K562 (cell line): ENCODE measurements at regions not wholly inside any gene's neighbourhood (a gene's known extent, or its start where the extent isn't known, plus 50 kb on each side); places are given as distances from the start of the nearest gene placed in this dataset.

Experiments
- ATAC-seq: fragments of 200-7000 bp; cut with Tn5 transposase; 3 replicates; pipeline ENCODE4 v1.9.1; 2020; ENCODE audit warnings: moderate library complexity
- BruUV-seq: library from RNA; stranded (reverse); fragments of 400-500 nt; replicated peaks from 2 replicates; lab custom pipeline; 2021; lab: Mats Ljungman, UMichigan
- CTCF ChIA-PET: fragments of 300-600 bp; formaldehyde crosslinking; extraction: SDS; loops from one replicate; lab custom pipeline; 2021; ENCODE audit warnings: low intra/inter-chr PET ratio; lab: Yijun Ruan, JAX
- POLR2A ChIA-PET: fragments of 300-600, 350-650 bp; sonication (Branson Sonifier 250); formaldehyde crosslinking; extraction: SDS; loops from one replicate; lab custom pipeline; 2021; ENCODE audit warnings: antibody characterized with exemption, inconsistent platforms; lab: Yijun Ruan, JAX
- DNase-seq, 4 experiments: peaks; one replicate each; pipeline versions ENCODE4 v3.0.0 to v3.0.0-alpha.2; 2011 to 2018; ENCODE audit warnings: low spot score in 3 of 4, mixed read lengths in 3 of 4; ENCODE audit errors: extremely low read depth in 1 of 4
- FAIRE-seq: peaks from 2 replicates; lab custom pipeline; 2011; peaks lifted over from hg19 to GRCh38; lab: Jason Lieb, UNC
- H2AFZ ChIP-seq: 2 replicates; pipeline ENCODE4 v1.6.0; 2011; ENCODE audit warnings: low read depth, low read length, control low read depth, inconsistent platforms
- H3K27ac ChIP-seq: fragments of 200-600 bp; 3 replicates; pipeline ENCODE4 v1.8.0; 2011; ENCODE audit warnings: low read depth, mild to moderate bottlenecking, control low read depth, inconsistent platforms, low read length, moderate library complexity, mixed read lengths; ENCODE audit errors: extremely low read depth
- H3K27me3 ChIP-seq, 2 experiments: fragments of 300-600 bp in 1 of 2; 2 replicates in 1 of 2; 3 replicates in 1 of 2; pipeline versions ENCODE4 v1.6.0 to v1.8.0; 2011; ENCODE audit warnings: inconsistent platforms in 2 of 2, low read length in 2 of 2, mild to moderate bottlenecking in 1 of 2, mixed read lengths in 1 of 2, moderate library complexity in 1 of 2; ENCODE audit not compliant: control insufficient read depth in 2 of 2, insufficient read depth in 2 of 2
- H3K36me3 ChIP-seq: fragments of 300-600 bp; 3 replicates; pipeline ENCODE4 v1.8.0; 2011; ENCODE audit warnings: mild to moderate bottlenecking, low read length, inconsistent platforms; ENCODE audit not compliant: control insufficient read depth, insufficient read depth
- H3K4me1 ChIP-seq, 2 experiments: fragments of 200-600 bp in 1 of 2; replicated peaks in 1 of 2; 2 replicates in 1 of 2; 3 replicates in 1 of 2; pipeline versions ENCODE4 v1.5.1 to v1.8.0; 2011; ENCODE audit warnings: inconsistent platforms in 2 of 2, low read length in 2 of 2, mild to moderate bottlenecking in 1 of 2, mixed read lengths in 1 of 2, moderate library complexity in 1 of 2; ENCODE audit not compliant: control insufficient read depth in 2 of 2, insufficient read depth in 2 of 2
- H3K4me2 ChIP-seq: 2 replicates; pipeline ENCODE4 v1.6.1; 2011; ENCODE audit warnings: low read length, control low read depth, inconsistent platforms, mixed read lengths; ENCODE audit not compliant: insufficient read depth
- H3K4me3 ChIP-seq: fragments of 200-600 bp; sonication (generic), shearing (Covaris generic); 2 replicates; pipeline ENCODE4 v1.5.1; 2016; ENCODE audit warnings: control low read depth, inconsistent platforms
- H3K79me2 ChIP-seq: fragments of 200-600 bp; 3 replicates; pipeline ENCODE4 v1.8.0; 2011; ENCODE audit warnings: low read length, inconsistent platforms; ENCODE audit not compliant: control insufficient read depth, insufficient read depth
- H3K9ac ChIP-seq, 2 experiments: 2 replicates each; pipeline versions ENCODE4 v1.6.0 to v1.6.1; 2011; ENCODE audit warnings: low read depth in 2 of 2, low read length in 2 of 2, control low read depth in 1 of 2, inconsistent platforms in 1 of 2, mild to moderate bottlenecking in 1 of 2, mixed read lengths in 1 of 2; ENCODE audit not compliant: insufficient read depth in 1 of 2
- H3K9me1 ChIP-seq: one replicate; pipeline ENCODE4 v1.6.0; 2011; ENCODE audit warnings: inconsistent platforms, mild to moderate bottlenecking, low read length, moderate library complexity; ENCODE audit not compliant: control insufficient read depth, insufficient read depth
- H3K9me3 ChIP-seq: replicated peaks from 2 replicates; pipeline ENCODE4 v1.5.1; 2011; ENCODE audit warnings: low read depth, low read length, inconsistent platforms; ENCODE audit not compliant: control insufficient read depth, insufficient read depth
- H4K20me1 ChIP-seq: replicated peaks from 2 replicates; pipeline ENCODE4 v1.6.1; 2011; ENCODE audit warnings: low read length, inconsistent platforms, mixed read lengths; ENCODE audit not compliant: control insufficient read depth, insufficient read depth
- BCLAF1 ChIP-seq, 2 experiments: fragments of 450-650 bp in 1 of 2; IDR thresholded peaks; 2 replicates each; pipeline ENCODE4 v1.6.1; 2011 to 2017; ENCODE audit warnings: low read depth in 2 of 2, antibody characterized with exemption in 1 of 2, borderline replicate concordance in 1 of 2, low read length in 1 of 2, mild to moderate bottlenecking in 1 of 2, mixed read lengths in 1 of 2; ENCODE audit not compliant: control insufficient read depth in 1 of 2
- CEBPZ ChIP-seq: fragments of 150-350 bp; IDR thresholded peaks from 2 replicates; pipeline ENCODE4 v1.6.1; 2014; ENCODE audit warnings: low read depth, mild to moderate bottlenecking, low read length, borderline replicate concordance
- GTF3C2 ChIP-seq: IDR thresholded peaks from 3 replicates; pipeline ENCODE4 v1.6.1; 2011; ENCODE audit warnings: borderline replicate concordance, mild to moderate bottlenecking, moderate library complexity; ENCODE audit not compliant: insufficient read length; ENCODE audit errors: extremely low read depth
- HCFC1 ChIP-seq: IDR thresholded peaks from 2 replicates; pipeline ENCODE4 v1.6.1; 2012; ENCODE audit warnings: low read depth, low read length, improper control_type of control experiment
- HOMEZ ChIP-seq: fragments of 250-450 bp; sonication (Bioruptor Pico); IDR thresholded peaks from 2 replicates; pipeline ENCODE4 v1.4.0; 2020; ENCODE audit warnings: mild to moderate bottlenecking, moderate library complexity
- SNRNP70 ChIP-seq: fragments of 200-400 bp; formaldehyde crosslinking; optimal IDR thresholded peaks from 2 replicates; pipeline ENCODE3; 2017; ENCODE audit warnings: low read depth, low read length
- SREBF2 ChIP-seq: sonication (generic); formaldehyde crosslinking; IDR thresholded peaks from 2 replicates; pipeline ENCODE4 v1.4.0; 2020; ENCODE audit warnings: mild to moderate bottlenecking, missing genetic modification reagents
- ZNF121 ChIP-seq: sonication (generic); formaldehyde crosslinking; conservative IDR thresholded peaks from 2 replicates; pipeline ENCODE4 v1.8.0; 2022; ENCODE audit warnings: missing genetic modification reagents
- ZNF431 ChIP-seq: sonication (generic); formaldehyde crosslinking; IDR thresholded peaks from 2 replicates; pipeline ENCODE4 v1.8.0; 2022; ENCODE audit warnings: mild to moderate bottlenecking, missing genetic modification reagents
- ZNF766 ChIP-seq: fragments of 200-800 bp; sonication (Bioruptor generic); conservative IDR thresholded peaks from 2 replicates; pipeline ENCODE4 v1.6.1; 2016; ENCODE audit warnings: missing genetic modification characterization, missing compliant biosample characterization
- WGBS: fragments of 100-300 bp; shearing (Covaris generic); methylation state at CpG from one replicate; pipeline ENCODE4 v1.1.6; 2016; ENCODE audit warnings: low coverage, mixed read lengths; ENCODE audit not compliant: insufficient coverage; ENCODE audit errors: missing lambda C conversion rate; 5-methylcytosine and 5-hydroxymethylcytosine counted together
- in situ Hi-C: fragments of 300-500 bp; cut with MboI; formaldehyde crosslinking; loops from 4 replicates; pipeline ENCODE4 v1.15.0; 2018; ENCODE audit warnings: inconsistent platforms, mixed read lengths
- intact Hi-C: fragments of 100-400 bp; cut with micrococcal nuclease; formaldehyde crosslinking; loops from 2 replicates; pipeline ENCODE4 v1.14.2; 2022

- Histone ChIP-seq H3K9me3 (peaks cover 2% of the 10 kb centered on the region; the same call in 1 of the 2 replicates), H3K27ac (no peak overlapping the region), H3K4me2 (no peak overlapping the region), H3K9ac (no peak overlapping the region), H4K20me1 (no peaks in the 10 kb centered on the region), H3K36me3 (no peaks in the 10 kb centered on the region), H3K4me1 (no peaks in the 10 kb centered on the region), H3K9me1 (no peaks in the 10 kb centered on the region), H3K79me2 (no peaks in the 10 kb centered on the region), H3K27me3 (no peaks in the 10 kb centered on the region), H2AFZ (no peak overlapping the region), H3K4me3 (no peak overlapping the region)
- DNase-seq (no peak), FAIRE-seq (no peak), ATAC-seq (no peak)
- 4% methylated on average over 3 of the region's 3 CpGs for WGBS
- intact Hi-C loops (no loop called here), in situ Hi-C loops (no loop called here)
- no TSS peak for BruUV-seq
- ChIA-PET POLR2A (no interaction called here), CTCF (no interaction called here)
- TF ChIP-seq HCFC1 (no peak), ZNF766 (CRISPR knock-in tag) (no peak), SNRNP70 (no peak), ZNF121 (CRISPR knock-in tag) (no peak), HOMEZ (no peak), SREBF2 (CRISPR knock-in tag) (no peak), CEBPZ (no peak), ZNF431 (CRISPR knock-in tag) (no peak), BCLAF1 (IDR thresholded peaks at IDR 0.05; ENCODE audit: borderline replicate concordance in 1 of 2, control insufficient read depth in 1 of 2, low read depth in 2 of 2, low read length in 1 of 2) (no peak), GTF3C2 (no peak)
Observed at GRCh38 chr17:71902894-71903506, 217.8 kb upstream of the SOX9 start.
